Stimulated activated CD8-positive, alpha-beta memory T cell treated with anti-CD3 and anti-CD28 coated beads, Interleukin-15, amount 100 ng/mL, for 24 hours (primary cell): ENCODE measurements at regions not wholly inside any gene's neighbourhood (a gene's known extent, or its start where the extent isn't known, plus 50 kb on each side); places are given as distances from the start of the nearest gene placed in this dataset.
"Not testable (repeated sequence)": the region's sequence is repeated elsewhere in the genome, so short reads cannot be mapped to it uniquely, and the experiment has no call there.

Experiments used
- DNase-seq: peaks from one replicate; pipeline ENCODE4 v3.0.0-alpha.2; 2020; ENCODE audit warnings: low read depth

GRCh38 chr2:8608411-8608954, 73.4 kb upstream of the ID2 start:
- no peak for DNase-seq

DNA sequence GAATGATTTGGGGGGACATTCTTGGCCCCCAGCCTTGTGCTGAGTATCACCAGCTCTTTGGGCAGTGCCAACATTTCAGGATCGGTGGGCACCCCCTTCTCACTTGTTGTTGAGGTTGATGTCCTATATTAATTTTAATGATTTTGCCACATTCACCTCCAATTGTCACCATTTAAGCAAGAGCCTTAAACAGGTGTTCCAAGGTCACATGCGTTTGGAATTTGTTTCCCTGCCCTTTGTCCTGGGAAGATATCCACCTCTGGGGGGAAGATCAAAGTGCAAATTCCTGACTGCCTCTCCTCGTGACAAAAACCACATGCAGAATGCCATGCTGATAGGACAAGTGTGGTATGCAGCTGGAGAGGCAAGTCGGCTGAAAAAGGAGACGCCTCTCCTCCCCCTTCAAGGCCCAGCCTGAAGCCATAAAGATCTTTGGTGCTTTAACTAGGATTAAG, 72.5 kb upstream of the ID2 start:
- no peak for DNase-seq

DNA sequence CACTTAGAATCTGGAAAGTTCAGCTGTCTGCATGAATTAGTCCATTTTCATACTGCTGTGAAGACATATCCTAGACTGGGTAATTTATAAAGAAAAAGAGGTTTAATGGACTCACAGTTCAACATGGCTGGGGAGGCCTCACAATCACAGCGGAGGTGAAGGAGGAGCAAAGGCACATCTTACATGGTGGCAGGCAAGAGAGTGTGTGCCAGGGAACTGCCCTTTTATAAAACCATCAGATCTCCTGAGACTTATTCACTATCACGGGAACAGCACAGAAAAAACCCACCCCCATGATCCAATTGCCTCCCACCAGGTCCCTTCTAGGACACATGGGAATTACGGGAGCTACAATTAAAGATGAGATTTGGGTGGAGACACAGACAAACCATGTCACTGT, 71.1 kb upstream of the ID2 start:
- not testable (repeated sequence) for DNase-seq

DNA sequence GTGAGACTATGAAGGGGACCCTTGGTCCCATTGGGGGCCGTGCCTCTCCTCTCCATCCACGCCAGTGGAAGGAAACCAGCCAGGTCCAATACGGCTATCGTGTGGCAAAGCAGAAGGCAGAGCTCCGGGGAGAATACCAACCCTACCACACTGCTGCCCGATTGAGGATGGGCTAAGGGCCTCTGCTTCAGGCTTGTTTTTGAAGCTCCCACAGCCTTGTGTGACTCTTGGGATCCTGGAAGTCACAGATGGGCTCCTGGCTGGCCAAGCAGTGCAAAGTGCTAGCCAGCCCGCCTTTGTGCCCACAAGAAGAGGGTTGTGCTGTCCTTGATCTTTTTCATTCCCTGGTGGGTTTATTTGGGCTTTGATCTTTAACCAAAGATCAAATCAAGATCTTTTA, 70.6 kb upstream of the ID2 start:
- DNase-seq = no peak

GRCh38 chr2:8611700-8612099, 70.2 kb upstream of the ID2 start:
- DNase-seq = no peak

DNA sequence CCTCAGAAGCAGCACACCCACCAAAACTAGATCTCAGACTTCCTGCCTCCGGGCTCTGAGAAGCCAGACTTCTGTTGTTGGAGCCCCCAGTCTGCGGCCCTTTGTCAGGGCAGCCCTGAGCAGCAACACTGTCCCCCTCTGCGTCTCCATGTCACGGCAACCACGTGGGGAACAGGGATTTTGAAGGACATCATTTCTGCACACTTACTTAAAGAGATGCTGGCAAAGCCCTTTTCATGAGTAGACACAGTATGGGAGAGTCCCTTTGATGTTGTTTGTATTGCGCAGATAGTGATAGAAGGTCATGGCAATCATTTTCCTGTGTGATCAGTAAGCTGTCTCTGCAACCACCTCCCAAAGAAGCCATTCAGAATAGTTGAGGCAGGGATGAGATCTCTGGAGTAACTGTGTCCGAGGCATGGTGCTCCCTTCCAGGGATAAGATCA, 69.1 kb upstream of the ID2 start:
- no peak for DNase-seq

GRCh38 chr2:8613207-8613999, 68.5 kb upstream of the ID2 start:
- DNase-seq = not testable (repeated sequence)

DNA sequence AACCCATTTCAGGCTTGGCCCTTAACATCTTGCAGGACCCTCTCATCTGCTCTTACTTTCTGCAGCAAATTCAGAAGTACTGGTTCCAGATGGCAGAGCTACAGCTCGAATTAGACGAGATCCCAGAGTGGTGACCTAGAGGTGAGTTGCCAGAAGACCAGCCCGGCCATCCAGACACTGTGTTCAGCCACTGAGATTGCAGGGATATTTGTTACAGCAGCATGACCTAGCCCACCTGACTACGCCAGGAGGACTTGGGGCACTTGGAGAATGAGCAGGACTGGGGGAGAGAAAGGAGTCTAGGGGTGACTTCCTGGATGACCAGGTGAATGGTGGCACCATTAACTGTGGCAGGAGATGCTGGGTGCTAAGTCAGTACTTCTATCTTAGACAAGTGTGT, 67.2 kb upstream of the ID2 start:
- no peak for DNase-seq

DNA sequence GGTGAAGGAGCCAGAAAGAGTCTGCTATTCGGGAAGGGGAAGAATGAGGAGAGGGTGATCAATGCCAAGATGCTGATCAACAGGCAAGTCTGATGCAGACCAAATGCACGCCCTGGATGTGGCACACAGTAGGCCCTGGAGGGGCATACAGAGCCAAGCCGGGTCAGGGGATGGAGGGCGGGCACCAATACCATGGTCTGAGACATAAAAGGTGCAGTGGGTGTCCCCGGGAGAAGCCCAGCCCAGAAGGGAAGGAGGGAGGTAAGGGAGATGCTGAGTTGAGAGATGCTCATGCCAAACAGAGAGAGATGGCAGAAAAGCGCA, 66.6 kb upstream of the ID2 start:
- no peak for DNase-seq

DNA sequence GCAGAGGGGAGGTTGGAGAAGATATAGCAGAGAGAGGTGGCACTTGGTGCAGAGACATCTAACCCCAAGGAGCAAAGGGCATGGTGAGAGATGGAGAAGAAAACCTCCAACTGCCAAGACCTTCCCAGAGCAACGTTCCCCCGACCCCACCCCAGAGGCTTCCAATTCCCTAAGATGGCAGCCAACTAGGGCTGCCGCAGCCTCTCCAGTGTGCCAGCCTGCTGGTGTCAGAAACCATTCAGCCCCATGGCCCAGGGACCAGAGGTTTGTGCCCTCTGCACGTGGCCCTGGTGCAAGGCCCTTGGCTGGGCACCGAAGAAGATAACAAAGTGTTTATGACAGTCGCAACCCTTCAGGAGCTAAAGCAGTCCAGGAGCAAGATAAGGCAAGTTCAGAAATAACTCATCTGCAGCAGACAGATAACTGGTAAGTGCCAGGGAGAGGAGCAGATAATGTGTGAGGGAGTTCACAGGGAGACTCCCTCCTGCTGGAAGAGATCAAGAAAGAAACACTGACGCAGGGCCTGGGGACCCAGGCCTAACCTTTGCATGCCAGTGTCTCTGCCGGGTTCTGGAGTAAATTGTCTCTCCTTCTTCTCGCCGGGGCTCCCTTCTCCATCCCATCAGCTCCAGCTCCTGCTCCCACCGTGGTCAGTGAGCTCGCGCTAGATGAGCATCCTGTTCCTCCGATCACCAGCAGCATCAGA, 66.1 kb upstream of the ID2 start:
- no peak for DNase-seq

DNA sequence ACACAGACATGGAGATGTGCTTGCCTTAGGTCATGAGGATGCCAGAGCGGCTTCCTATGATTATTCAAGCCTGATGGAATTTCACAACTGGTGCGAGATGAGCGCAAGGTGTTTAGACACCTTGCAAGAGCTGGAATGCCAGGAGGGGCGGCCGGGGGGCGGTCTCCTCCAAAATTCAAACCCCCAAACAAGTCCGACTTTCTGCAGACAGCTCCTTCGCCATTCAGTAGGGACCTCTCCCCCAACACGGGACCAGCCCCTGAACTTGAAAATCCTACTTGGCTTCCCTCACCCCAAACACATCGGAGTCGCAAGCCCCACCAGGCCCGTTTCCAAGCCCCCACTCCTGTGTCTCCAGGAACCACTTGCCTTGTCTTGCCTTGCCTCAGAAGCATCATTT, 64.8 kb upstream of the ID2 start:
- DNase-seq = no peak

- no peak for DNase-seq
Measured at GRCh38 chr2:8617590-8617989, 64.3 kb upstream of the ID2 start.

DNA sequence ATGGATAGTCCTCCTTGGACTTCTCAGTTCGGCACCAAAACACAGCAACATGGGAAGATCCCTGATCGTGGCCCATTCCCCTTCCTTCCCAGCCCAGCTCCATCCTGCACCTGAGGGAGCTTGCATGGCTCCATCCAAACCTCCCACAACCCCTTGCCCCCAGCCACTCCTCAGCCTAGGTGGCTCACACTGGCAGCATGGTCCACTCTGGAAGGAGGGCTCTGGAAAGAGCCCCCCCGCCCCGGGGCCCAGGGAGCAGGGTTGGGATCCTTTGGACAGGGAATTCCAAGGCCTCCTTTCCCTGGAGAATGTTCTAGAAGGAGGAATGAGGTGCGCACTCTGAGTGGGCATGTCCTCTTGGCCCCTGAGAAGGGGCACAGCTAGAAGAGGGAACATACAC, 62.8 kb upstream of the ID2 start:
- DNase-seq = no peak

DNA sequence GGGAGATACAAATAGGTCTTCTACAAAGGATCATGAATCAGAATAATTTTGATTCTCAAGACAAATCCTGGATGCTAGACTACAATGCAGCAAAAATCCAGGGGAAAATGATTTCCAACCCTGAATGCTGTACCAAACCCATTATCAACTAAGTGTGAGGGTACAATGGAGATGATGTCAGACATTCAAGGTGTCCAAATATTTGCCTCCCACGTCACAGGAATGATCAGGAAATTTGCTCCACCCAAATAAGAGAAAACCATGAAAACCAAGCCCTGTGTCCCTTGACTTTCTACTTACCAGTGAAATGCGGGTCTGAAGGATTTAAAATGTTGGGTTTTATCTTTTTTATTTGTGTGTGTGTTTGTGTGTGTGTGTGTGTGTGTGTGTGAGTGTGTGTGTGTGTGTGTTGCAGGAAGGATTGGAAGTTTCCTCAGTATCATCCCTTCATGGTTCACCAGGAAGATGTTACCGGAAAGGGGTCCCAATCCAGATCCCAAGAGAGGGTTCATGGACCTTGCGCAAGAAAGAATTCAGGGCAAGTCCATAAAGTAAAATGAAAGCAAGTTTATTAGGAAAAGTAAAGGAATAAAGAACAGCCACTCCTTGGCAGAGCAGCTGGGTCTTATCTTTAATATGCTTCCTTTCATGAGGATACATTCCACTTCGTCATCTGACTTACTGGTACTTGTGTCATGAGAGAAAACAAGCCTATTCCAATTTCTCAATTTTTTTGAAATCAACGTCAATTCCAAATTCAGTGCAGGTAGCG, 61.1 kb upstream of the ID2 start:
- no peak for DNase-seq

- no peak for DNase-seq
Measured at GRCh38 chr2:8622199-8622911, 59.5 kb upstream of the ID2 start.

DNA sequence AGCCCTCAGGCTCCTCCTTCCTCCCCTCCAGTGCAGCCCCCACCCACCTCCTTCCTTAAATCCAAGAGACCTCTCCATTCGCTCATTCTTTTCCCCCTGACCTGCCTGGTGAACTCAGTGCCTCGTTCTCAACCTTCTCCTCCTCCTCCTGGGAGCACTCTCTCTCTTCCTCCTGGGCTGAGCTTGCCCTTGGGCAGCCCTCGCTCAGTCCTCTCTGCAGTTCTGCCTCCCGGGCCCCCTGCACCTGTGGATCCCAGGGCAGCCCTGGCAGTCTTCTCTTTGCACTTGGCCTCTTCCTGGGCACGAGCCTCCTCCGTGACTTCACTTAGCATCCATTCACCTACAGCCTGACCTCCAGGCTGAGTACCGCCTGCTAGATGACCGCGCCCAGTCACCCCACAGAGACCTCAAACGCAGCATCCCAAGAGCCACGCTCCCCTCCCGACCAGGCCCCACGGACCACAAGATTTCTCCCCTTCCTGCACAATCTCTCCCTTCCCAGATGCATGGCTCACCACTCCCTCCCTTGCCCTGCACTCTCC, 58.9 kb upstream of the ID2 start:
- no peak for DNase-seq

GRCh38 chr2:8623576-8623957, 58.3 kb upstream of the ID2 start:
- no peak for DNase-seq

DNA sequence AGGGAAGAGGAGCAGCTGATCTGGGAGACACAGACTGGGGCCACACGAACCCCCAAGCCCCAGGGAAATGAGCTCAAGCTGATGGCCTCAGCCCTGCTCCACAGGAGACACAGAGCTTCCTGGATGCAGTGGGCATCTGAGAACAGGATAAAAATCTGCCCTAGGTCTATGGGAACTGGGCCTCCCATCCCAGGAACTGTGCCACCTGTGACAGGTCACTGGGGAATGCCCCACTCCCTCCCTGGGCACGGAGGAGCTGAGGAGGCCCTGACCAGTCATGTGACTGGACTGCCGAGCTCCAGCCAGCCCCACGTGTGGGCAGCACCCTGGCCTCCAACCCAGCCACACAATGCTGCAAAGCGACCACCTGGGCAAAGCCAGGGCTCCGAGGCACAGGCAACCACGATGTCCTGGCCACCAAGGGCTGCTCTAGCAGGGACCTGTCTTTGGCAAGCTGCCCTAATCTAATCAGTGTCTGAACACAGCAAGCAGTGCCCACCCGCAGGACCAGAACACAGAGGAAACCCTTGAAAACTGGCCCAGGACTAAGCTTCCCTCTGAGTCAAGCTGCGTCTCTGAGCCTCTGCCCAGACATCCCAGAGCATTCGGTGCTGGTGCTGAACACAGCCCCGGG, 57.8 kb upstream of the ID2 start:
- no peak for DNase-seq

DNA sequence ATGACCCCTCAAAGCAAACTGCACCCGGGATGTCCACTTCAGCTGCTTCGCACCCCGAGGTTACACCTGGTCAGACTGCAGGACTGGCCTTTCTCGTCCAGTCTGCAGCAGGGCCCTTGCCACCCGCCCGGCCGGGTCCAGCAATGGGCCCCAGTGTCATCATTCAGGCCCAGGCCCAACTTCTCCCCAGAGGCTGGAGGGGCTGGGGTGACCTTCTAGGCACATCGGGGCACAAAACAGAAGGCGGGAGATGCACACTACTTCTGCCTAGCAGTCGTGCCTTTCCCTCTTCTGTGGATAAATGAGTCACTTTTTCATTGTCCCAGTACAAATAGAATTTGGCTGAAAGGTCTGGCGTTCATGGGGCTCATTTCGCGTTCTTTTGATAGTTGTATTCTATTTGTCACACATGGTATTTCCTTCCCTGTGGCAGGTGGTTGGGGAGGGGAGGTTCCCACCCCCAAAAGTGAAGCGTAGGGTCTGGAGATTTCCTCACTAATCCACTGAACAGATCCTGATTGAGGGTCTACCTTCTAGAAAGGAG, 56.9 kb upstream of the ID2 start:
- DNase-seq = no peak

- no peak for DNase-seq
Measured at GRCh38 chr2:8625399-8626300, 56.2 kb upstream of the ID2 start.
